HUES64 (cell line): ENCODE measurements at regions not wholly inside any gene's neighbourhood (a gene's known extent, or its start where the extent isn't known, plus 50 kb on each side); places are given as distances from the start of the nearest gene placed in this dataset.

ENCODE experiments used
- H3K27ac ChIP-seq: 2 replicates; pipeline ENCODE4 v1.7.0; 2013; ENCODE audit warnings: low read depth, low read length, inconsistent platforms
- H3K27me3 ChIP-seq: 2 replicates; pipeline ENCODE4 v1.6.1; 2013; ENCODE audit warnings: mild to moderate bottlenecking, low read length; ENCODE audit not compliant: insufficient read depth
- H3K36me3 ChIP-seq: 2 replicates; pipeline ENCODE4 v1.6.1; 2013; ENCODE audit warnings: mild to moderate bottlenecking, low read length; ENCODE audit not compliant: insufficient read depth
- H3K4me1 ChIP-seq: 2 replicates; pipeline ENCODE4 v1.6.1; 2013; ENCODE audit warnings: mild to moderate bottlenecking, low read length, moderate library complexity; ENCODE audit not compliant: insufficient read depth
- H3K4me3 ChIP-seq: 2 replicates; pipeline ENCODE4 v1.5.1; 2013; ENCODE audit warnings: mild to moderate bottlenecking, low read length, moderate library complexity
- H3K9ac ChIP-seq: 2 replicates; pipeline ENCODE4 v1.6.1; 2013; ENCODE audit warnings: mild to moderate bottlenecking, low read depth, low read length
- H3K9me3 ChIP-seq: 2 replicates; pipeline ENCODE4 v1.6.1; 2013; ENCODE audit warnings: low read depth, low read length; ENCODE audit not compliant: insufficient read depth
- WGBS: fragments of 150-250, 120-280 bp; methylation state at CpG from one replicate; pipeline ENCODE4 v1.1.7; 2013; ENCODE audit warnings: missing lambda C conversion rate; 5-methylcytosine and 5-hydroxymethylcytosine counted together

DNA sequence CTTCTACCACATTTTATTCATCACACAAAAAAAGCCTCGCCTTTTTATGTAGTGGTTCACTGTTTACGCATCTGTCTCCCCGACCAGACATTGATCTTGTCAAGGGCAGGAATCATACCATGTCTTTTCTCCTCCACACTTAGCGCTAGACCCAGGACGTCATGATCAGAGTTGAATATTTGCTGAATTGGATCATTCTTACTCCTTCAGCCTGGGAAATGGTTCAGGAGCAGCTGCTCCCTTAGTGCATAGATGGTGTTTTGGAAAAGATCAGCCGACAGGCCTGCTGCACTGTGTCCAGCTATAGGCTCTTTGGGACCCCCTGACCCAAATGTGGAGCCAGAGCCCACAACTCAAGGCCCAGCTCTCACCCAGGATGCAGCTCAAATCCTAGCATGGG, 249.1 kb upstream of the TMEM72 start:
- Histone ChIP-seq H3K4me1 (no peaks in the 10 kb centered on the region), H3K9me3 (no peaks in the 10 kb centered on the region), H3K4me3 (no peak overlapping the region), H3K27me3 (no peaks in the 10 kb centered on the region), H3K27ac (no peak overlapping the region), H3K9ac (no peak overlapping the region), H3K36me3 (no peaks in the 10 kb centered on the region)
- 97% methylated on average over 6 of the region's 6 CpGs for WGBS

DNA sequence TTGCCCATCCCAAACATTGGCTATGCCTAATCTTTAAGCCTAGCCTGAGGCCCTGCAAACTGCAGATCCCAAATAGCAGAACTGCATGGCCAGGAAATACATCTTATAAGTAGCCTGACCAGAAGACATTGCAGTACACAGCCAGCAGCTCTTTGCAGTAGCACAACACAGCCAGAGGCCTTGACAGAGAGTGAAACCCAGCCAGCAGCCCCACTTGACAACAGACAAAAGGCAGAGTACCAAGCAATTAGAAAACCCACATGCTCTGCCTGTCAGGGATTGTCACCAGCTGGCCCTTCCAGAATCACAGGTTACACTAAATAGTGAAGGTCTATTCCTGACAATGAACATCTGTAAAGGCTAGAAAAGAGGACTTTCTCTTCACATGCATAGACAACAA, 242.8 kb upstream of the TMEM72 start:
- H3K27ac ChIP-seq: no peak overlapping the region
- H3K4me3 ChIP-seq: no peak overlapping the region
- H3K4me1 ChIP-seq: no peaks in the 10 kb centered on the region
- H3K9ac ChIP-seq: no peak overlapping the region
- 0 out of 2 replicates have a peak, but pooled peaks cover 7% of the 10 kb centered on the region for H3K9me3 ChIP-seq
- H3K36me3 ChIP-seq: no peaks in the 10 kb centered on the region
- H3K27me3 ChIP-seq: no peaks in the 10 kb centered on the region

- no peak overlapping the region for H3K4me3 ChIP-seq
- H3K27me3 ChIP-seq: no peaks in the 10 kb centered on the region
- H3K9ac ChIP-seq: no peak overlapping the region
- H3K27ac ChIP-seq: no peak overlapping the region
- 0 out of 2 replicates have a peak, but pooled peaks cover 7% of the 10 kb centered on the region for H3K9me3 ChIP-seq
- H3K36me3 ChIP-seq: no peaks in the 10 kb centered on the region
- H3K4me1 ChIP-seq: no peaks in the 10 kb centered on the region
These were observed 239.8 kb upstream of the TMEM72 start for GRCh38 chr10:44671319-44671718.

DNA sequence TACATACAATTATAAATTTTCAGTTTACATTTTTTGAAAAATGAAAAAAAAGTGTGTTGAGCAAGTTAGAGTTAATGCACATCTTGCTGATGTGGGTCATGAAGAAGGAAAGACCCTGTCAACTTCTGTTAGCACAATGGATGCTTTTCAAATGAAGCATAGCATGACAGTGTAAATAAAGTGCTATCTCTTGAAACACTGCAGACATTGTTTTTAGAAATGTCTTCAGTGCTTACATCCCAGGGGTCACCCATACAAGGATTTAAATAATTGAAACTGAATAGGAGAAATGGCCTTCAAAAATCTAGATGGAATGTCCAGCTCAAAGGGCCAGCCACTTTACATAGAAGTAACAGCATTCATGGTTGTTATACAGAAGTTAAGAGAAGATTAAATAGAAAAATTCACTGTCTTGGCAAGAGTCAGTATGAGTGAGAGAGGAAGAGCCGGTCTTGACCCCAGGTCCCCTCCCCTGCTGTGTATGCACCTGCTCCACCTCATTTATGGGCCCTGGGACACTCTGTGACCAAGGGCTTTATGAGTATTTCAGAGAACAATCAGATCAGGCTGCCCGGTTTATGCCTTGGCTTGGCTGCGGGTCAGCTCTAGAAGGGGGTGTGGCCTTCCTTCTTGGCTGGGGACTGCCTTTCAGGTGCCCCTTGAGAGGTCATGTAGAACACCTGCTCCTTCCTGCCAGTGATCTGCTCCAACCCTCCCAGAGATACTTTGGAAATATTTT, 237.7 kb upstream of the TMEM72 start:
- Histone ChIP-seq H3K4me3 (no peak overlapping the region), H3K9me3 (no peaks in the 10 kb centered on the region), H3K4me1 (no peaks in the 10 kb centered on the region), H3K27me3 (no peaks in the 10 kb centered on the region), H3K36me3 (no peaks in the 10 kb centered on the region), H3K9ac (no peak overlapping the region), H3K27ac (no peak overlapping the region)
- WGBS: 69% methylated on average over 3 of the region's 3 CpGs

- no peak overlapping the region for H3K9ac ChIP-seq
- no peaks in the 10 kb centered on the region for H3K36me3 ChIP-seq
- no peaks in the 10 kb centered on the region for H3K27me3 ChIP-seq
- H3K27ac ChIP-seq: no peak overlapping the region
- 90% methylated on average over 6 of the region's 6 CpGs for whole genome bisulfite sequencing
- H3K4me1 ChIP-seq: no peaks in the 10 kb centered on the region
- no peak overlapping the region for H3K4me3 ChIP-seq
- H3K9me3 ChIP-seq: no peaks in the 10 kb centered on the region
These were observed 236.4 kb upstream of the TMEM72 start for GRCh38 chr10:44674536-44675386.

DNA sequence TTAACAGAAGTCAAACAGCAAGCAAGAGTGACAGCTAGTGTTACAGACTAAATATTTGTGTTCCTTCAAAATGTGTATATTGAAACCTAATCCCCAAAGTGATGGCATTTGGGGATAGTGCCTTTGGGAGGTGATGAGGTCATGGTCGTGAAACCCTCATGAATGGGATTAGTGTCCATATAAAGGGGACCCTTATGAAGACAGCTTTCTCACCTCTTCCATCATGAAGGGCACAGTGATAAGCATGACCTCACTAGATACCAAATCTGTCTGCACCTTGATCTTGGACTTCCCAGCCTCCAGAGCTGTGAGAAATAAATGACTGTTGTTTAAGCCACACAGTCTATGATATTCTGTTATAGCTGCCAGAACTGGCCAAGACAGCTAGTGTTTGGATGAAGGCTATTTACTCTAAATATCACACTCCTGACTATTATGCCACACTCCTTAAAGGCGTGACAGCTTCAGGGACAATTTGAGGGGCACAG, 235.7 kb upstream of the TMEM72 start:
- H3K27me3 ChIP-seq: no peaks in the 10 kb centered on the region
- H3K36me3 ChIP-seq: no peaks in the 10 kb centered on the region
- H3K4me3 ChIP-seq: no peak overlapping the region
- H3K9me3 ChIP-seq: no peaks in the 10 kb centered on the region
- 100% methylated on average over 2 of the region's 2 CpGs for WGBS
- H3K4me1 ChIP-seq: no peaks in the 10 kb centered on the region
- no peak overlapping the region for H3K9ac ChIP-seq
- H3K27ac ChIP-seq: no peak overlapping the region

DNA sequence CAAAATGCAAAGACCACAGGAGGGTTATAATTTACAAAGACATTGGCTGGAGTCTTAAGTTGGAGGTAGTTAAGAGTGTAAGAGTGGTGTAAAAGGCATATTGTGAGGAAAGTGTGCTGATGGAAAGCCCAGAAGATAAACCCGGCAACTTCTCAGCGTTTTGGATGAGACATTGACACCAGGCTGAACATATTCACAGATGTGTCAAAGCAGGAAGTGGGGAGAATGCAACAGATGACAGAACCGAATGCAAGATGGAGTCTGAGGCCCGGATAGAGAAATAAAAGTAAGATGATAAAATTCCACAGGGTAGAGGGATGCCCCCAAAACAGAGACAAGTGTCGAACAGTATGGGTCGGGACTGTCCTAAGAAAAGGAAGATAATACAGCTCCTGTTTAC, 230.4 kb upstream of the TMEM72 start:
- no peaks in the 10 kb centered on the region for H3K27me3 ChIP-seq
- no peak overlapping the region for H3K9ac ChIP-seq
- no peak overlapping the region for H3K4me3 ChIP-seq
- no peaks in the 10 kb centered on the region for H3K4me1 ChIP-seq
- H3K9me3 ChIP-seq: no peaks in the 10 kb centered on the region
- no peaks in the 10 kb centered on the region for H3K36me3 ChIP-seq
- H3K27ac ChIP-seq: no peak overlapping the region
- 92% methylated on average over 6 of the region's 6 CpGs for WGBS

GRCh38 chr10:44682507-44682906, 228.6 kb upstream of the TMEM72 start:
- H3K4me3 ChIP-seq: no peak overlapping the region
- H3K4me1 ChIP-seq: no peaks in the 10 kb centered on the region
- H3K27me3 ChIP-seq: no peaks in the 10 kb centered on the region
- H3K9me3 ChIP-seq: no peaks in the 10 kb centered on the region
- H3K9ac ChIP-seq: no peak overlapping the region
- H3K27ac ChIP-seq: no peak overlapping the region
- no peaks in the 10 kb centered on the region for H3K36me3 ChIP-seq
- WGBS: 97% methylated on average over 7 of the region's 7 CpGs

DNA sequence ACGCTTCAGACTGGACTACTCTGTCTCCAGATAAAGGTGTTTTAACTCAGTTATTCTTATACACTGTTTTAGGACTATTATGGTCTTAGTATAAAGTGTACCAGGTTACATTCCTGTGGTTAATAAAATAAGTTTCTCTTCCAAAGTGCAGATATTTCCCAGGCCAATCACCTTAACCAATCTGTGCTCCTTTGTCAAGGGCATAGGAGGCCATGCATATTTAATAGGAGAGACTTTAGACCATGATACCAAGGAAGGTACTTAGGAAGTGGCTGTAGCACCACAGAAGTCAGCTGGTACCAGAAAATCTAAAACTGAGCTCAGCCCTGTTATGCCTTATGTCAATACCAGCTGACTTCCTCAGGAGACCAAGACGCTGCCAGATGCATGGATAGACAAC, 226.5 kb upstream of the TMEM72 start:
- WGBS: 75% methylated on average over 2 of the region's 2 CpGs
- Histone ChIP-seq H3K27ac (no peak overlapping the region), H3K9ac (no peak overlapping the region), H3K36me3 (no peaks in the 10 kb centered on the region), H3K4me1 (no peaks in the 10 kb centered on the region), H3K27me3 (no peaks in the 10 kb centered on the region), H3K9me3 (no peaks in the 10 kb centered on the region), H3K4me3 (no peak overlapping the region)

DNA sequence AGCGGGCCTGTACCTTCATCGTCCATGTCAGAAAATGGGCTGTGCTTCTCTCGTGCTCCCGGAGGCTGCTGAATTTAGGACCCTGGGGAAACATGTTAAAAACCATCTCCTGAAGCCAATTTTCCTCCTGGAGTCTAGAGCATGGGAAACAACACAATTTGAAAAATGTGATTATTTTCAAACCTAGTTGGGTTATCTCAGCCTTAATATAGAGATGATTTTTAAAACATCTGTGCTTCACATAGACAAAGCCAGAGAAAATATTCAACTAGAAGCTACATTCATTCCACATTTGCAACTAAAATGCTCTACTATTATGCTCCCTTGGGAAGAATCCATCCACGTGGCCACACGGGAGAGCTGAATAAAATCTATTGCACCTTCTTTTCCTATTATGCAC, 225.9 kb upstream of the TMEM72 start:
- Histone ChIP-seq H3K27ac (no peak overlapping the region), H3K9ac (no peak overlapping the region)
- WGBS: 85% methylated on average over 6 of the region's 6 CpGs

GRCh38 chr10:44685747-44686146, 225.4 kb upstream of the TMEM72 start:
- Histone ChIP-seq H3K27me3 (no peaks in the 10 kb centered on the region), H3K4me1 (no peaks in the 10 kb centered on the region), H3K36me3 (no peaks in the 10 kb centered on the region), H3K4me3 (no peak overlapping the region), H3K9me3 (no peaks in the 10 kb centered on the region), H3K9ac (no peak overlapping the region), H3K27ac (no peak overlapping the region)
- WGBS: 97% methylated on average over 2 of the region's 2 CpGs

More for the DNA sequence above, 225.9 kb upstream of the TMEM72 start:
- no peaks in the 10 kb centered on the region for H3K9me3 ChIP-seq
- H3K4me1 ChIP-seq: no peaks in the 10 kb centered on the region
- no peaks in the 10 kb centered on the region for H3K27me3 ChIP-seq
- H3K4me3 ChIP-seq: no peak overlapping the region
- no peaks in the 10 kb centered on the region for H3K36me3 ChIP-seq
